ENCODE measurements at regions not wholly inside any gene's neighbourhood (a gene's known extent, or its start where the extent isn't known, plus 50 kb on each side); places are given as distances from the start of the nearest gene placed in this dataset.

DNA sequence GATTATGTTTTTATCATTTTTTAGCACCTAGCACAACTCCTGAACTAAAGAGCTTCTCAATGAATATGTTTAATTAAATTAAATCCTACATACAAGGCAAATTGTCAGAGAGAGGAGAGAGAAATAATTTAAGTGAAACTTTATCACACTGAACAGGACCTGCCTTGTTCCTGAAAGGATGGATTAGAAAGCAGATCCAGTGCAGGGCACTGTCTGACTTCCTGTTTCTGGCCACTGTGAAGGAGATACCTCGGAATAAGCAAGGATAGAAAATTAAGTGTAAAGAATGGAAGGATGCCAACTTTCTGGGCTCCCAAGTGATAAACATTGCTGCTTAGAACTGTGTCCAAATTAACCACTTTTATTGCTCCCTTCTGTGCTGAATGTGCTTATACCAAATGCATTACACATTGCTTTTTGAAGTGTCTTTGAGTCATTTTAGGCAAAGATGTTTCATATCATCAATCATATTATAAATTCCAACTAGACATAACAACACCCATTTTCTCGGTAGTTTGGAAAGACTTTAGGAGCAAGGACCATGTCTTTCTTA, 89.1 kb upstream of the SPDL1 start:
- Histone ChIP-seq H3K79me2 (ENCODE audit: low read depth) (no peaks in the 10 kb centered on the region), H3K9ac (no peak overlapping the region), H3F3A (ENCODE audit: low read depth) (no peaks in the 10 kb centered on the region), H3K9me3 (ENCODE audit: low read depth) (no peaks in the 10 kb centered on the region), H4K20me1 (ENCODE audit: low read depth) (no peaks in the 10 kb centered on the region), H2AFZ (replicated peaks) (no peak overlapping the region), H3K4me3 (no peak overlapping the region), H3K4me1 (no peaks in the 10 kb centered on the region), H3K27ac (no peak overlapping the region), H3K36me3 (no peaks in the 10 kb centered on the region), H3K27me3 (no peaks in the 10 kb centered on the region), H3K4me2 (no peak overlapping the region)
- no peaks in the 10 kb centered on the region for H3K36me3 Mint-ChIP-seq
- H3K4me3 Mint-ChIP-seq = no peak overlapping the region
- no peaks in the 10 kb centered on the region for H3K9me3 Mint-ChIP-seq
- no peak overlapping the region for H3K27ac Mint-ChIP-seq
- H3K27me3 Mint-ChIP-seq (ENCODE audit: insufficient read depth, low read depth) = no peaks in the 10 kb centered on the region
- DNase-seq (ENCODE audit: low spot score) = no peak
- no peak for TF ChIP-seq EZH2 (IDR thresholded peaks at IDR 0.05)
- TF ChIP-seq, protein P1, sequence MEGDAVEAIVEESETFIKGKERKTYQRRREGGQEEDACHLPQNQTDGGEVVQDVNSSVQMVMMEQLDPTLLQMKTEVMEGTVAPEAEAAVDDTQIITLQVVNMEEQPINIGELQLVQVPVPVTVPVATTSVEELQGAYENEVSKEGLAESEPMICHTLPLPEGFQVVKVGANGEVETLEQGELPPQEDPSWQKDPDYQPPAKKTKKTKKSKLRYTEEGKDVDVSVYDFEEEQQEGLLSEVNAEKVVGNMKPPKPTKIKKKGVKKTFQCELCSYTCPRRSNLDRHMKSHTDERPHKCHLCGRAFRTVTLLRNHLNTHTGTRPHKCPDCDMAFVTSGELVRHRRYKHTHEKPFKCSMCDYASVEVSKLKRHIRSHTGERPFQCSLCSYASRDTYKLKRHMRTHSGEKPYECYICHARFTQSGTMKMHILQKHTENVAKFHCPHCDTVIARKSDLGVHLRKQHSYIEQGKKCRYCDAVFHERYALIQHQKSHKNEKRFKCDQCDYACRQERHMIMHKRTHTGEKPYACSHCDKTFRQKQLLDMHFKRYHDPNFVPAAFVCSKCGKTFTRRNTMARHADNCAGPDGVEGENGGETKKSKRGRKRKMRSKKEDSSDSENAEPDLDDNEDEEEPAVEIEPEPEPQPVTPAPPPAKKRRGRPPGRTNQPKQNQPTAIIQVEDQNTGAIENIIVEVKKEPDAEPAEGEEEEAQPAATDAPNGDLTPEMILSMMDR (IDR thresholded peaks at IDR 0.05) = no peak
- no peak for TF ChIP-seq EZH2phosphoT487 (IDR thresholded peaks at IDR 0.05)
- H3K4me1 Mint-ChIP-seq = no peaks in the 10 kb centered on the region

DNA sequence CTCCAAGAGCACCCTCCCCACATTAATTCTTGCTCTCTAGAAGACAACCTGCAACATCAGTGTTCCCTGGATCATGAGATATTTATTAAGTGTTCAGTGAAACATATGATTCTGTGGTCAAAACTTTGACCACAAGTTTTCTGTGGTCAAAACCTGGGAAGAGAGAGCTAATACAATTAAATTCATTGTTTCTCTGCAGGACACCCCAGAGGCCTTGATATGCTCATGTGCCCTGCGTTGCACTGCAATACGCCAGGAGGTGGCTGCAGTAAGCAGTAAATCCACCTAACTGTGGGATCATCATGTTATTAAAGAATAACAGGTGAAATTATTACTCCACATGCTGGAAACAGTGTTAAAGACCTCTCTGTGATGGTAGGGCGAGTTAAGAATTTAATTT, 109.3 kb upstream of the SPDL1 start:
- H3F3A ChIP-seq (ENCODE audit: low read depth) = no peaks in the 10 kb centered on the region
- no peak overlapping the region for H3K27ac ChIP-seq
- no peak overlapping the region for H2AFZ ChIP-seq (replicated peaks)
- Mint-ChIP-seq H3K9me3 (peaks cover 5% of the 10 kb centered on the region), H3K4me1 (no peaks in the 10 kb centered on the region), H3K4me3 (no peak overlapping the region), H3K27me3 (ENCODE audit: insufficient read depth, low read depth) (no peaks in the 10 kb centered on the region), H3K27ac (no peak overlapping the region), H3K36me3 (no peaks in the 10 kb centered on the region)
- H3K4me2 ChIP-seq = no peak overlapping the region
- H3K36me3 ChIP-seq = no peaks in the 10 kb centered on the region
- H3K4me1 ChIP-seq = no peaks in the 10 kb centered on the region
- no peaks in the 10 kb centered on the region for H3K9me3 ChIP-seq (ENCODE audit: low read depth)
- H4K20me1 ChIP-seq (ENCODE audit: low read depth) = no peaks in the 10 kb centered on the region
- H3K79me2 ChIP-seq (ENCODE audit: low read depth) = no peaks in the 10 kb centered on the region
- no peak for DNase-seq (ENCODE audit: low spot score)
- no peak overlapping the region for H3K4me3 ChIP-seq
- no peaks in the 10 kb centered on the region for H3K27me3 ChIP-seq
- TF ChIP-seq, protein P1 (IDR thresholded peaks at IDR 0.05) = no peak
- no peak for TF ChIP-seq EZH2 (IDR thresholded peaks at IDR 0.05)
- TF ChIP-seq EZH2phosphoT487 (IDR thresholded peaks at IDR 0.05) = no peak
- H3K9ac ChIP-seq = no peak overlapping the region

DNA sequence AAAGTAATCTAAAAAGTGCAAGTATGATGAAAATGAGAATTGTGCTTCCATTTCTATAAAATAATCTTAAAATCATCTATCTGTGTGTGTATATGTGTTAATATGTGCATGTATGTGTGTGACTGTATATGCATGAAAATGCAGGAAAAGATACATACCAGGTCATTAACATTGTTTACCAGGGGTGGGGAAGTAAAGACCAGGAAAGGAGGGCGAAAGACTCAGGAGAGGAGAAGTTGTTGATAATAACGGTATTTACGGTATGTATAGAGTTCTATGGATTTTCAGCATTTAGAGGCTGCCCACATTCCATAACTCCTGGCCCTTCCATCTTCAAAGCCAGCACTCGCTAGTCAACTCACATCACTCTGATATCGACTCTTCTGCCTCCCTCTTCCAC, 111.0 kb upstream of the SPDL1 start:
- no peaks in the 10 kb centered on the region for H3K27me3 Mint-ChIP-seq (ENCODE audit: insufficient read depth, low read depth)
- H3K27ac Mint-ChIP-seq = no peak overlapping the region
- H3K9ac ChIP-seq = no peak overlapping the region
- H3K9me3 Mint-ChIP-seq = peaks cover 2% of the 10 kb centered on the region
- no peaks in the 10 kb centered on the region for H3K4me1 Mint-ChIP-seq
- H3K4me1 ChIP-seq = no peaks in the 10 kb centered on the region
- H3F3A ChIP-seq (ENCODE audit: low read depth) = no peaks in the 10 kb centered on the region
- H3K27ac ChIP-seq = no peak overlapping the region
- no peak for DNase-seq (ENCODE audit: low spot score)
- no peaks in the 10 kb centered on the region for H3K79me2 ChIP-seq (ENCODE audit: low read depth)
- no peak overlapping the region for H3K4me2 ChIP-seq
- no peaks in the 10 kb centered on the region for H3K36me3 Mint-ChIP-seq
- H2AFZ ChIP-seq (replicated peaks) = no peak overlapping the region
- no peaks in the 10 kb centered on the region for H3K36me3 ChIP-seq
- H3K27me3 ChIP-seq = no peaks in the 10 kb centered on the region
- no peak overlapping the region for H3K4me3 Mint-ChIP-seq
- no peaks in the 10 kb centered on the region for H3K9me3 ChIP-seq (ENCODE audit: low read depth)
- TF ChIP-seq EZH2phosphoT487 (IDR thresholded peaks at IDR 0.05) (no peak), EZH2 (IDR thresholded peaks at IDR 0.05) (no peak)
- TF ChIP-seq, protein P1 (IDR thresholded peaks at IDR 0.05) = no peak
- H4K20me1 ChIP-seq (ENCODE audit: low read depth) = no peaks in the 10 kb centered on the region
- no peak overlapping the region for H3K4me3 ChIP-seq

Data from neural progenitor cell (in vitro differentiated cells).